ENCODE measurements at regions not wholly inside any gene's neighbourhood (a gene's known extent, or its start where the extent isn't known, plus 50 kb on each side); places are given as distances from the start of the nearest gene placed in this dataset.

DNA sequence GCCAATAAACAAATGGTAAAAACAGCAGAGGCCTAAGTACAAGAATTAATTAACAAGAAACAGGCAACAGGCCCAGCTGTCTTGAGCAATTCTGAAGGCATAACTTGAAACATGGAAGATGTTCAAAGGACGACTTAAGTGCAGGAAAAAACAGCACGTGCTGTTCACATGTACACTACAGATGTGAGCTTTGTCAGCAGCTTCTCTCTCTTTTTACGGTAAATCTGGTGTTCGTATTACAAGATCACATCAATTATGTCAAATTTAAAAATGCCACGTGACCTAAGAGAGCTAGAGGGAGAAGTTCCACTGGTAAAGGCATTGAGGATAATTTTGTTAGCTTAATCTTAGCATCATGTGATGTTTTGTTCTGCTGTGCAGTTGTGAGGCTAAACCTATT, 281.1 kb downstream of the PSAT1 start:
- no peak overlapping the region for H3K9ac ChIP-seq (ENCODE audit: low read depth in 2 of 2, low read length in 2 of 2)
- no peaks in the 10 kb centered on the region for H3K4me1 ChIP-seq
- intact Hi-C loops (cut with DNase I): no loop called here
- no peaks in the 10 kb centered on the region for H3K36me3 ChIP-seq
- no peak for DNase-seq
- H3K27ac ChIP-seq: no peak overlapping the region
- TF ChIP-seq, protein P1, sequence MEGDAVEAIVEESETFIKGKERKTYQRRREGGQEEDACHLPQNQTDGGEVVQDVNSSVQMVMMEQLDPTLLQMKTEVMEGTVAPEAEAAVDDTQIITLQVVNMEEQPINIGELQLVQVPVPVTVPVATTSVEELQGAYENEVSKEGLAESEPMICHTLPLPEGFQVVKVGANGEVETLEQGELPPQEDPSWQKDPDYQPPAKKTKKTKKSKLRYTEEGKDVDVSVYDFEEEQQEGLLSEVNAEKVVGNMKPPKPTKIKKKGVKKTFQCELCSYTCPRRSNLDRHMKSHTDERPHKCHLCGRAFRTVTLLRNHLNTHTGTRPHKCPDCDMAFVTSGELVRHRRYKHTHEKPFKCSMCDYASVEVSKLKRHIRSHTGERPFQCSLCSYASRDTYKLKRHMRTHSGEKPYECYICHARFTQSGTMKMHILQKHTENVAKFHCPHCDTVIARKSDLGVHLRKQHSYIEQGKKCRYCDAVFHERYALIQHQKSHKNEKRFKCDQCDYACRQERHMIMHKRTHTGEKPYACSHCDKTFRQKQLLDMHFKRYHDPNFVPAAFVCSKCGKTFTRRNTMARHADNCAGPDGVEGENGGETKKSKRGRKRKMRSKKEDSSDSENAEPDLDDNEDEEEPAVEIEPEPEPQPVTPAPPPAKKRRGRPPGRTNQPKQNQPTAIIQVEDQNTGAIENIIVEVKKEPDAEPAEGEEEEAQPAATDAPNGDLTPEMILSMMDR (IDR thresholded peaks at IDR 0.05): no peak
- no peaks in the 10 kb centered on the region for H3K9me3 ChIP-seq
- H3K27me3 ChIP-seq: no peaks in the 10 kb centered on the region
- no peak overlapping the region for H3K4me3 ChIP-seq

DNA sequence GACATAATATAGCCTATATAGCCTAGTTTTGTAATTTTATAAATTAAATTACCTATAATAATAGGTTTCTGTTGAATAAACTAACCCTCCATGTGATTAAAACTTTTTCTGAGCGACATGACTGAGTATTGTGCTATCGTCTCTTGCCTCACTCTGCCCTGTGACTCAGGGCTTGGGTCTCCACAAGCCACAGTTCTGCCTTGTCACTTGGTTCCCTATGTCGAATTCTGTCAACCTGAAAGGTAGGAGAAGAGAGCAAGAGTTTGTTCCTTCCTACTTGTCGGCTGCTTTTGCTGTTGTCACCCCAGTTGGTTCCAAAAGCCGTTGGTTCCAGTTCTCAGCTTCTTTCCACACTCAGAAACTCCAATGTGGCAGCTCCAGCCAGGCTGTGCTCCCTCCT, 285.9 kb downstream of the PSAT1 start:
- Histone ChIP-seq H3K36me3 (no peaks in the 10 kb centered on the region), H3K27me3 (no peaks in the 10 kb centered on the region), H3K9me3 (no peaks in the 10 kb centered on the region), H3K4me3 (no peak overlapping the region), H3K4me1 (no peaks in the 10 kb centered on the region), H3K9ac (ENCODE audit: low read depth in 2 of 2, low read length in 2 of 2) (no peak overlapping the region), H3K27ac (no peak overlapping the region)
- DNase-seq: no peak
- TF ChIP-seq, protein P1 (IDR thresholded peaks at IDR 0.05): no peak
- intact Hi-C loops (cut with DNase I): no loop called here

DNA sequence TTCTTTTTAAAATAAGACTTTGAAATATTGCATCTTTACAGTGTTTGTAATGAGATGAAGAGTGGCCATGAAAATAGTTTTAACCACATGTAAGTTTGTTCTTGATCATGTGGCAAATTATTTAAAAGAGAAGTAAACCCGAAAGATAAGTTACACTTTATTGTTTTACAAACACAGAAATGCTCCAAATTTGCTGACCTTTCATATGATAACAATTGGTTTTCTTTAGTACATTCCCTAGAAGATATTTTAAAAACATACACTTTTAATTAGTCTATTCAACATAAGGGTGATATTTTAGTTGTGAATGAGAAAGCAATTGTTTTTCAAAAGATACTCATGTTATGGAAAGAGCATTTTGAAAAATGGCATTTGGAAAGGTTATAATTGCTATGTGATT, 287.7 kb downstream of the PSAT1 start:
- DNase-seq: no peak

DNA sequence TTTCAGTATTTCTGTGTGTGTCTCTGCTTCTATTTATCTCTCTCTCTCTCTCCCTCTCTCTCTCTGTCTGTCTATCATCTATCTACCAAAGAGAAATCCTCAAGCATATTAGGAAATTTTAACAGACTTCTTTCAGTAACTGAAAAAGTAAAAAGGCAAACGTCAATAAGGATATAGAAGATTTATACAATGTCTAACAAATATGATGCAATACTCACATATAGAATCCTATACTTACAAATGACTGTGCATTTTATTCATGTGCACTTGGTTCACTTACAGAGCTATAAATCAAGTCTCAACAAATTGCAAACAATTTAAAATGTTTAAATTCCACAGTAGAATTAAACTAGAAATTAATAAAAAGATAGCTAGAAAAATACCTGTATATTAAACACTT, 289.0 kb downstream of the PSAT1 start:
- no peak for DNase-seq
- H3K9me3 ChIP-seq: no peaks in the 10 kb centered on the region
- TF ChIP-seq, protein P1 (IDR thresholded peaks at IDR 0.05): no peak
- no peaks in the 10 kb centered on the region for H3K36me3 ChIP-seq
- intact Hi-C loops (cut with DNase I): no loop called here
- no peak overlapping the region for H3K9ac ChIP-seq (ENCODE audit: low read depth in 2 of 2, low read length in 2 of 2)
- no peak overlapping the region for H3K4me3 ChIP-seq
- H3K27me3 ChIP-seq: no peaks in the 10 kb centered on the region
- no peaks in the 10 kb centered on the region for H3K4me1 ChIP-seq
- no peak overlapping the region for H3K27ac ChIP-seq

More for the DNA sequence above, 287.7 kb downstream of the PSAT1 start:
- H3K27ac ChIP-seq: no peak overlapping the region
- H3K9ac ChIP-seq (ENCODE audit: low read depth in 2 of 2, low read length in 2 of 2): no peak overlapping the region
- no peaks in the 10 kb centered on the region for H3K27me3 ChIP-seq
- H3K36me3 ChIP-seq: no peaks in the 10 kb centered on the region
- no peak overlapping the region for H3K4me3 ChIP-seq
- no peaks in the 10 kb centered on the region for H3K9me3 ChIP-seq
- H3K4me1 ChIP-seq: no peaks in the 10 kb centered on the region
- intact Hi-C loops (cut with DNase I): no loop called here
- TF ChIP-seq, protein P1 (IDR thresholded peaks at IDR 0.05): no peak

DNA sequence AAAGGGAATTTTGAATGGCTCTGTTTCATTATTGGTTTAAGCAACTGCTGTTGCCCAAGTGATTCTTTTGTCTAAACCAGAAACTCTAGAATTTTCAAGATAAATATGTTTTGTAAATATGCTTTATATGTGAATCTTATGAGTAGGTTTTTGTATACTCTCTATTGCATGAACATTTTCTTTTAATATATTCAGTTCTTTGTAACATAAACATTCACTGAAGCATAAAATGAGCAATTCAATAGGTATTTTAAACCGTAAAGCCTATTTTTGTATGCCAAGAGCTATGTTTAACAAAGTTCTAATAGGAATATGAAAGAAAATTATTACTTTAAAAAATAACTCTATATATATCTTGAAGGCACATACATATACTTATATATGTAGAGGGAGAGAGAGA, 293.1 kb downstream of the PSAT1 start:
- H3K4me1 ChIP-seq: no peaks in the 10 kb centered on the region
- intact Hi-C loops (cut with DNase I): no loop called here

More for the DNA sequence above, 293.1 kb downstream of the PSAT1 start:
- Histone ChIP-seq H3K9me3 (no peaks in the 10 kb centered on the region), H3K27ac (no peak overlapping the region), H3K36me3 (no peaks in the 10 kb centered on the region), H3K27me3 (no peaks in the 10 kb centered on the region), H3K4me3 (no peak overlapping the region), H3K9ac (ENCODE audit: low read depth in 2 of 2, low read length in 2 of 2) (no peak overlapping the region)
- TF ChIP-seq, protein P1 (IDR thresholded peaks at IDR 0.05): no peak
- no peak for DNase-seq

All from colonic mucosa (tissue), 4 donors.